ENCODE measurements at regions not wholly inside any gene's neighbourhood (a gene's known extent, or its start where the extent isn't known, plus 50 kb on each side); places are given as distances from the start of the nearest gene placed in this dataset.

DNA sequence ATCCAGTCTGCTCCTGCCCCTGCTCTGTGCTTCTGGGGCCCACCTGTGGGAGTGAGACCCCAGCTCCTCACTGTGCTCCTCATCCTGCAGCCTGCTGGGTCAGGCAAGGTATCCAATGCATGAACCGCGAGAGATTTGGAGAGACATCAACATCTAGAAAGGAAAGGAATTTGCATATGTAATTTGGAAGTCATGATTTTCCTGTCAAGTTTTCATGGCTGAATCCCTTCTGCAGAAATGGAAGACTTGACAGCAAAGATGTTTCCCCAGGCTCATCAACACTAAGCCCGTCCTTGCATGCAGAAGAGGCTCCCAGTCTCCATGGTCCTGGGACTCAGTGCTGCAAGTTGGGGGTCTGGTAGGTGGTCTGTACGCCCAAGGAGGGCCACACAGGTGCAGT is 176.9 kb upstream of the GRB10 start (continued):
- TF ChIP-seq, protein P1, sequence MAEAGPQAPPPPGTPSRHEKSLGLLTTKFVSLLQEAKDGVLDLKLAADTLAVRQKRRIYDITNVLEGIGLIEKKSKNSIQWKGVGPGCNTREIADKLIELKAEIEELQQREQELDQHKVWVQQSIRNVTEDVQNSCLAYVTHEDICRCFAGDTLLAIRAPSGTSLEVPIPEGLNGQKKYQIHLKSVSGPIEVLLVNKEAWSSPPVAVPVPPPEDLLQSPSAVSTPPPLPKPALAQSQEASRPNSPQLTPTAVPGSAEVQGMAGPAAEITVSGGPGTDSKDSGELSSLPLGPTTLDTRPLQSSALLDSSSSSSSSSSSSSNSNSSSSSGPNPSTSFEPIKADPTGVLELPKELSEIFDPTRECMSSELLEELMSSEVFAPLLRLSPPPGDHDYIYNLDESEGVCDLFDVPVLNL (CRISPR knock-in tag; IDR thresholded peaks at IDR 0.05; ENCODE audit: borderline replicate concordance, low read depth), result no peak
- TF ChIP-seq ZMAT4 (CRISPR knock-in tag; IDR thresholded peaks at IDR 0.05) (no peak), FOXJ3 (CRISPR knock-in tag; IDR thresholded peaks at IDR 0.05; ENCODE audit: borderline replicate concordance) (no peak), CBFB (CRISPR knock-in tag; IDR thresholded peaks at IDR 0.05; ENCODE audit: low read depth) (no peak), TEAD4 (CRISPR knock-in tag; IDR thresholded peaks at IDR 0.05) (no peak)

DNA sequence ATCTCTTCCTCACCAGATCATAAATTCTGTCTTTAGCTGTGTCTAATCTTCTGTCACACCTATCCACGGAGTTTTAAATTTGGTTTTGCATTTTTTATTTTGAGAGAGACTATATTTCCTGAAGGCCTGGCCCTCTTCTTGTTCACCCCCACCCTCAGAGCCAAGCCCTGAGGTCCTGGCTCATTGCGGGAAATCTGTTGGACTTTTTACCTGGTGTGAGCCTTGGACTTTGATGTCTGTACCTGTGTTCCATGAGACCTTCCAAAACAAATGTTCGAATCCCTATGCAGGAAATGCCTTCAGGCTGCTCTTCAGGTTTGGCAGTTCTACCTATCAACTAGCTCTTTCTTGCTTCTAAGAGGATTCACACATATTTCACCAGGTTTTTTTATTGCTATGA is 175.2 kb upstream of the GRB10 start:
- TF ChIP-seq, protein P2, sequence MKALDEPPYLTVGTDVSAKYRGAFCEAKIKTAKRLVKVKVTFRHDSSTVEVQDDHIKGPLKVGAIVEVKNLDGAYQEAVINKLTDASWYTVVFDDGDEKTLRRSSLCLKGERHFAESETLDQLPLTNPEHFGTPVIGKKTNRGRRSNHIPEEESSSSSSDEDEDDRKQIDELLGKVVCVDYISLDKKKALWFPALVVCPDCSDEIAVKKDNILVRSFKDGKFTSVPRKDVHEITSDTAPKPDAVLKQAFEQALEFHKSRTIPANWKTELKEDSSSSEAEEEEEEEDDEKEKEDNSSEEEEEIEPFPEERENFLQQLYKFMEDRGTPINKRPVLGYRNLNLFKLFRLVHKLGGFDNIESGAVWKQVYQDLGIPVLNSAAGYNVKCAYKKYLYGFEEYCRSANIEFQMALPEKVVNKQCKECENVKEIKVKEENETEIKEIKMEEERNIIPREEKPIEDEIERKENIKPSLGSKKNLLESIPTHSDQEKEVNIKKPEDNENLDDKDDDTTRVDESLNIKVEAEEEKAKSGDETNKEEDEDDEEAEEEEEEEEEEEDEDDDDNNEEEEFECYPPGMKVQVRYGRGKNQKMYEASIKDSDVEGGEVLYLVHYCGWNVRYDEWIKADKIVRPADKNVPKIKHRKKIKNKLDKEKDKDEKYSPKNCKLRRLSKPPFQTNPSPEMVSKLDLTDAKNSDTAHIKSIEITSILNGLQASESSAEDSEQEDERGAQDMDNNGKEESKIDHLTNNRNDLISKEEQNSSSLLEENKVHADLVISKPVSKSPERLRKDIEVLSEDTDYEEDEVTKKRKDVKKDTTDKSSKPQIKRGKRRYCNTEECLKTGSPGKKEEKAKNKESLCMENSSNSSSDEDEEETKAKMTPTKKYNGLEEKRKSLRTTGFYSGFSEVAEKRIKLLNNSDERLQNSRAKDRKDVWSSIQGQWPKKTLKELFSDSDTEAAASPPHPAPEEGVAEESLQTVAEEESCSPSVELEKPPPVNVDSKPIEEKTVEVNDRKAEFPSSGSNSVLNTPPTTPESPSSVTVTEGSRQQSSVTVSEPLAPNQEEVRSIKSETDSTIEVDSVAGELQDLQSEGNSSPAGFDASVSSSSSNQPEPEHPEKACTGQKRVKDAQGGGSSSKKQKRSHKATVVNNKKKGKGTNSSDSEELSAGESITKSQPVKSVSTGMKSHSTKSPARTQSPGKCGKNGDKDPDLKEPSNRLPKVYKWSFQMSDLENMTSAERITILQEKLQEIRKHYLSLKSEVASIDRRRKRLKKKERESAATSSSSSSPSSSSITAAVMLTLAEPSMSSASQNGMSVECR (CRISPR knock-in tag; IDR thresholded peaks at IDR 0.05; ENCODE audit: borderline replicate concordance), result no peak
- TF ChIP-seq MYBL2 (CRISPR knock-in tag; IDR thresholded peaks at IDR 0.05) (no peak), GTF2I (CRISPR knock-in tag; conservative IDR thresholded peaks at IDR 0.05) (no peak), SP1 (CRISPR knock-in tag; conservative IDR thresholded peaks at IDR 0.05) (no peak), CREM (CRISPR knock-in tag; IDR thresholded peaks at IDR 0.05) (no peak), ZNF232 (CRISPR knock-in tag; IDR thresholded peaks at IDR 0.05) (no peak), GRHL2 (CRISPR knock-in tag; IDR thresholded peaks at IDR 0.05; ENCODE audit: insufficient replicate concordance, severe bottlenecking) (no peak), CTCF (IDR thresholded peaks at IDR 0.05) (no peak), ZNF416 (CRISPR knock-in tag; IDR thresholded peaks at IDR 0.05) (no peak), MAX (CRISPR knock-in tag; IDR thresholded peaks at IDR 0.05) (no peak)
- TF ChIP-seq, protein P3, sequence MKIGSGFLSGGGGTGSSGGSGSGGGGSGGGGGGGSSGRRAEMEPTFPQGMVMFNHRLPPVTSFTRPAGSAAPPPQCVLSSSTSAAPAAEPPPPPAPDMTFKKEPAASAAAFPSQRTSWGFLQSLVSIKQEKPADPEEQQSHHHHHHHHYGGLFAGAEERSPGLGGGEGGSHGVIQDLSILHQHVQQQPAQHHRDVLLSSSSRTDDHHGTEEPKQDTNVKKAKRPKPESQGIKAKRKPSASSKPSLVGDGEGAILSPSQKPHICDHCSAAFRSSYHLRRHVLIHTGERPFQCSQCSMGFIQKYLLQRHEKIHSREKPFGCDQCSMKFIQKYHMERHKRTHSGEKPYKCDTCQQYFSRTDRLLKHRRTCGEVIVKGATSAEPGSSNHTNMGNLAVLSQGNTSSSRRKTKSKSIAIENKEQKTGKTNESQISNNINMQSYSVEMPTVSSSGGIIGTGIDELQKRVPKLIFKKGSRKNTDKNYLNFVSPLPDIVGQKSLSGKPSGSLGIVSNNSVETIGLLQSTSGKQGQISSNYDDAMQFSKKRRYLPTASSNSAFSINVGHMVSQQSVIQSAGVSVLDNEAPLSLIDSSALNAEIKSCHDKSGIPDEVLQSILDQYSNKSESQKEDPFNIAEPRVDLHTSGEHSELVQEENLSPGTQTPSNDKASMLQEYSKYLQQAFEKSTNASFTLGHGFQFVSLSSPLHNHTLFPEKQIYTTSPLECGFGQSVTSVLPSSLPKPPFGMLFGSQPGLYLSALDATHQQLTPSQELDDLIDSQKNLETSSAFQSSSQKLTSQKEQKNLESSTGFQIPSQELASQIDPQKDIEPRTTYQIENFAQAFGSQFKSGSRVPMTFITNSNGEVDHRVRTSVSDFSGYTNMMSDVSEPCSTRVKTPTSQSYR (CRISPR knock-in tag; IDR thresholded peaks at IDR 0.05), result no peak
- TF ChIP-seq, protein P4, sequence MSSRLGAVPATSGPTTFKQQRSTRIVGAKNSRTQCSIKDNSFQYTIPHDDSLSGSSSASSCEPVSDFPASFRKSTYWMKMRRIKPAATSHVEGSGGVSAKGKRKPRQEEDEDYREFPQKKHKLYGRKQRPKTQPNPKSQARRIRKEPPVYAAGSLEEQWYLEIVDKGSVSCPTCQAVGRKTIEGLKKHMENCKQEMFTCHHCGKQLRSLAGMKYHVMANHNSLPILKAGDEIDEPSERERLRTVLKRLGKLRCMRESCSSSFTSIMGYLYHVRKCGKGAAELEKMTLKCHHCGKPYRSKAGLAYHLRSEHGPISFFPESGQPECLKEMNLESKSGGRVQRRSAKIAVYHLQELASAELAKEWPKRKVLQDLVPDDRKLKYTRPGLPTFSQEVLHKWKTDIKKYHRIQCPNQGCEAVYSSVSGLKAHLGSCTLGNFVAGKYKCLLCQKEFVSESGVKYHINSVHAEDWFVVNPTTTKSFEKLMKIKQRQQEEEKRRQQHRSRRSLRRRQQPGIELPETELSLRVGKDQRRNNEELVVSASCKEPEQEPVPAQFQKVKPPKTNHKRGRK (CRISPR knock-in tag; IDR thresholded peaks at IDR 0.05; ENCODE audit: borderline replicate concordance), result no peak
- DNase-seq (ENCODE audit: low spot score), result no peak
- peaks cover 100% of the 10 kb centered on the region for H3K27me3 Mint-ChIP-seq (ENCODE audit: low read depth)
- H3K36me3 Mint-ChIP-seq, result peaks cover 15% of the 10 kb centered on the region
- H3K4me1 Mint-ChIP-seq, result peaks cover 51% of the 10 kb centered on the region
- H3K27ac Mint-ChIP-seq, result no peak overlapping the region
- ChIA-PET CTCF (interaction anchor here (0.8 to 1.7 kb wide), 2 partner anchors 23 to 865 kb away, joined by 3 to 4 read pairs; no protein-coding TSS in a partner anchor), POLR2A (no interaction called here)
- H3K9me3 Mint-ChIP-seq, result peaks cover 6% of the 10 kb centered on the region
- ATAC-seq, result no peak; the same call in 1 of the 2 replicates
- H3K4me3 Mint-ChIP-seq, result peak overlapping the region; percentile 1; the same call in 1 of the 2 replicates

Measured in WTC11 (cell line).